Ovary (tissue), 3 donors: ENCODE measurements at regions not wholly inside any gene's neighbourhood (a gene's known extent, or its start where the extent isn't known, plus 50 kb on each side); places are given as distances from the start of the nearest gene placed in this dataset.

ENCODE experiments used
- EP300 ChIP-seq: sonication (generic); formaldehyde crosslinking; IDR thresholded peaks from one replicate; pipeline ENCODE4 v1.6.1; 2017; ENCODE audit warnings: antibody characterized with exemption
- POLR2A ChIP-seq: fragments of 450-650 bp; IDR thresholded peaks from one replicate; pipeline ENCODE4 v1.6.1; 2017; ENCODE audit warnings: antibody characterized with exemption, mild to moderate bottlenecking, moderate library complexity
- TF ChIP-seq, protein P1 (sequence below), 3 donors: fragments of 450-650 bp in 2 of 3; fragments of 200-600 bp in 1 of 3; IDR thresholded peaks; one replicate each; pipeline versions ENCODE4 v1.5.1 to v1.8.0; 2016 to 2022; ENCODE audit warnings: antibody characterized with exemption in 3 of 3, mild to moderate bottlenecking in 1 of 3
- donor health status: DM: no; HTN: no; CAD: no.

DNA sequence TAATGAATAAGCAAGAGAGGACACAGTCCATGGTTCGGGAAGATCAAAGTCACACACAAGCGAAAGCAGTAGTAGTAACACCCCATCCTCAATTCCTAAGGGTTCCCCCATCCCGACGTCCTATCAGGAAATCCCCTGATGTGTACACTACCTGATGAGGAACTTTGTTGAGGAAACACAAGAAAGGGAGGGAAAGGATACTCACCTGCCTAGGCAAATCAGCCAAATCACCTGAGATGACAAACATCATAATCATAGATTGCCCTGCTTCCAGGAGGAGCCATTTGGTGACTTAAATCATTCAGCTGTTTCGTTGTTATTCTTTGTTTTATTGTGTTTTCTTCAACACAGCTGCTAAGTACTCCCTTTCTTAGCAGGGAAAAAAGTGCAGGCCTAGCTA is 55.5 kb upstream of the SPOPL start:
- TF ChIP-seq, protein P1, sequence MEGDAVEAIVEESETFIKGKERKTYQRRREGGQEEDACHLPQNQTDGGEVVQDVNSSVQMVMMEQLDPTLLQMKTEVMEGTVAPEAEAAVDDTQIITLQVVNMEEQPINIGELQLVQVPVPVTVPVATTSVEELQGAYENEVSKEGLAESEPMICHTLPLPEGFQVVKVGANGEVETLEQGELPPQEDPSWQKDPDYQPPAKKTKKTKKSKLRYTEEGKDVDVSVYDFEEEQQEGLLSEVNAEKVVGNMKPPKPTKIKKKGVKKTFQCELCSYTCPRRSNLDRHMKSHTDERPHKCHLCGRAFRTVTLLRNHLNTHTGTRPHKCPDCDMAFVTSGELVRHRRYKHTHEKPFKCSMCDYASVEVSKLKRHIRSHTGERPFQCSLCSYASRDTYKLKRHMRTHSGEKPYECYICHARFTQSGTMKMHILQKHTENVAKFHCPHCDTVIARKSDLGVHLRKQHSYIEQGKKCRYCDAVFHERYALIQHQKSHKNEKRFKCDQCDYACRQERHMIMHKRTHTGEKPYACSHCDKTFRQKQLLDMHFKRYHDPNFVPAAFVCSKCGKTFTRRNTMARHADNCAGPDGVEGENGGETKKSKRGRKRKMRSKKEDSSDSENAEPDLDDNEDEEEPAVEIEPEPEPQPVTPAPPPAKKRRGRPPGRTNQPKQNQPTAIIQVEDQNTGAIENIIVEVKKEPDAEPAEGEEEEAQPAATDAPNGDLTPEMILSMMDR (IDR thresholded peaks at IDR 0.05) = no peak
- TF ChIP-seq POLR2A = no peak
- TF ChIP-seq EP300 = no peak
